Adrenal gland (tissue), 9 donors: ENCODE measurements at regions not wholly inside any gene's neighbourhood (a gene's known extent, or its start where the extent isn't known, plus 50 kb on each side); places are given as distances from the start of the nearest gene placed in this dataset.

Experiments used
- DNase-seq, 7 donors: peaks; one replicate each; pipeline ENCODE4 v3.0.0-alpha.2; 2019 to 2020
- H3K27ac ChIP-seq, 5 donors: fragments of 200-600 bp; sonication (generic) in 4 of 5; 1 replicate in 3 of 5; 2 replicates in 2 of 5; pipeline versions ENCODE4 v1.5.1 to v1.8.0; 2016 to 2020; ENCODE audit warnings: mild to moderate bottlenecking in 1 of 5
- H3K27me3 ChIP-seq: fragments of 200-600 bp; 2 replicates; pipeline ENCODE4 v1.8.0; 2021
- H3K36me3 ChIP-seq, 2 donors: fragments of 200-600 bp; replicated peaks in 1 of 2; 1 replicate in 1 of 2; 2 replicates in 1 of 2; pipeline versions ENCODE4 v1.5.1 to v1.8.0; 2018 to 2022
- H3K4me1 ChIP-seq, 2 donors: fragments of 200-600 bp; replicated peaks in 1 of 2; 1 replicate in 1 of 2; 2 replicates in 1 of 2; pipeline versions ENCODE4 v1.5.1 to v1.8.0; 2018 to 2021
- H3K4me3 ChIP-seq, 4 donors: fragments of 200-600 bp; sonication (generic) in 3 of 4; one replicate each; pipeline ENCODE4 v1.5.1; 2016 to 2018
- H3K9me3 ChIP-seq, 3 donors: fragments of 200-600 bp; sonication (generic) in 1 of 3; replicated peaks in 1 of 3; 1 replicate in 2 of 3; 2 replicates in 1 of 3; pipeline versions ENCODE4 v1.5.1 to v1.8.0; 2016 to 2021
- CTCF ChIP-seq, 6 experiments: fragments of 450-650 bp in 4 of 6; fragments of 200-600 bp in 2 of 6; sonication (generic) in 1 of 6; IDR thresholded peaks; 1 replicate in 5 of 6; 2 replicates in 1 of 6; pipeline versions ENCODE4 v1.5.1 to v1.8.0; 2016 to 2021; ENCODE audit warnings: antibody characterized with exemption in 6 of 6, mild to moderate bottlenecking in 2 of 6, moderate library complexity in 1 of 6
- POLR2A ChIP-seq, 2 donors: fragments of 450-650 bp; IDR thresholded peaks; one replicate each; pipeline ENCODE4 v1.6.1; 2017; ENCODE audit warnings: antibody characterized with exemption in 2 of 2, mild to moderate bottlenecking in 2 of 2, moderate library complexity in 1 of 2
- WGBS, 4 donors: extraction: QIAGEN DNeasy Blood & Tissue Kit in 2 of 4; methylation state at CpG; one replicate each; pipeline versions ENCODE4 v1.1.5 to v1.1.7; 2013 to 2017; 5-methylcytosine and 5-hydroxymethylcytosine counted together
- intact Hi-C, 2 donors: fragments of 100-400 bp; cut with DNase I; formaldehyde crosslinking; loops; one replicate each; pipeline versions ENCODE4 v1.14.1 to v1.15.0; 2022 to 2023
- donor health status: healthy with polysubstance abuse.
- donor health status: Bipolar disorder and iron deficiency.
- donor health status: DM: yes; HTN: yes; CAD: no.
- donor health status: DM: no; HTN: no; CAD: no.
- donor health status: DM: no; HTN: no; CAD: no.

- H3K27me3 ChIP-seq, result no peaks in the 10 kb centered on the region
- no peaks in the 10 kb centered on the region for H3K9me3 ChIP-seq
- no peaks in the 10 kb centered on the region for H3K36me3 ChIP-seq
- 77 to 84% (median 80%) methylated on average over 3 of the region's 3 CpGs for WGBS, 4 donors
- no peaks in the 10 kb centered on the region for H3K4me1 ChIP-seq
- DNase-seq, result peak in 1 of 7 donors; percentile 71
- intact Hi-C loops, result no loop called here
- no peak overlapping the region for H3K4me3 ChIP-seq
- no peak overlapping the region for H3K27ac ChIP-seq
- no peak for TF ChIP-seq CTCF (IDR thresholded peaks at IDR 0.05)
Measured at GRCh38 chr20:39213476-39214145, 251.5 kb downstream of the DHX35 start.

- Histone ChIP-seq H3K4me1 (peaks cover 0 to 6% of the 10 kb centered on the region in 2 donors), H3K9me3 (no peaks in the 10 kb centered on the region), H3K36me3 (no peaks in the 10 kb centered on the region), H3K4me3 (no peak overlapping the region), H3K27me3 (no peaks in the 10 kb centered on the region), H3K27ac (no peak overlapping the region)
- WGBS, 4 donors, result 75 to 86% (median 76%) methylated on average over 5 of the region's 5 CpGs
- intact Hi-C loops, result no loop called here
- DNase-seq, result no peak
- TF ChIP-seq POLR2A (IDR thresholded peaks at IDR 0.05) (no peak), CTCF (IDR thresholded peaks at IDR 0.05) (no peak)
Measured at GRCh38 chr20:39211060-39211748, 249.1 kb downstream of the DHX35 start.

GRCh38 chr20:39210341-39211036 lies 248.3 kb downstream of the DHX35 start:
- H3K9me3 ChIP-seq, result no peaks in the 10 kb centered on the region
- intact Hi-C loops, result no loop called here
- H3K4me1 ChIP-seq, result peaks cover 0 to 6% of the 10 kb centered on the region in 2 donors
- 70 to 76% (median 73%) methylated on average over 10 to 11 of the region's 11 CpGs for WGBS, 4 donors
- H3K36me3 ChIP-seq, result no peaks in the 10 kb centered on the region
- H3K27ac ChIP-seq, result no peak overlapping the region
- TF ChIP-seq POLR2A (IDR thresholded peaks at IDR 0.05) (no peak), CTCF (IDR thresholded peaks at IDR 0.05) (no peak)
- H3K4me3 ChIP-seq, result no peak overlapping the region
- no peak for DNase-seq
- no peaks in the 10 kb centered on the region for H3K27me3 ChIP-seq

- TF ChIP-seq POLR2A (IDR thresholded peaks at IDR 0.05) (no peak), CTCF (IDR thresholded peaks at IDR 0.05) (no peak)
- intact Hi-C loops, result no loop called here
- Histone ChIP-seq H3K9me3 (peaks cover 0 to 4% (median 0%) of the 10 kb centered on the region in 3 donors), H3K4me1 (peaks cover 0 to 6% of the 10 kb centered on the region in 2 donors), H3K27me3 (no peaks in the 10 kb centered on the region), H3K27ac (no peak overlapping the region), H3K36me3 (no peaks in the 10 kb centered on the region), H3K4me3 (no peak overlapping the region)
- WGBS, 4 donors, result 51 to 56% (median 53%) methylated on average over 4 of the region's 4 CpGs
- peak; percentile 22 to 66 (median 43) for DNase-seq
Measured at GRCh38 chr20:39206899-39207564, 244.9 kb downstream of the DHX35 start.
